Midbrain (tissue), 1 donor: ENCODE measurements at regions not wholly inside any gene's neighbourhood (a gene's known extent, or its start where the extent isn't known, plus 50 kb on each side); places are given as distances from the start of the nearest gene placed in this dataset.
A peak's percentile ranks its signal among the peaks of the same experiment; 100 is the strongest.
"Not testable (repeated sequence)": the region's sequence is repeated elsewhere in the genome, so short reads cannot be mapped to it uniquely, and the experiment has no call there.

ENCODE experiments used
- DNase-seq: peaks from one replicate; lab custom pipeline; 2025; lab: John Stamatoyannopoulos, UW

- no peak for DNase-seq
These were observed 55.1 kb downstream of the SOX9 start for GRCh38 chr17:72175787-72176515.

GRCh38 chr17:72176516-72176851 is 55.7 kb downstream of the SOX9 start:
- DNase-seq: no peak

- DNase-seq: no peak
These were observed 56.3 kb downstream of the SOX9 start for GRCh38 chr17:72176951-72177660.

- DNase-seq: no peak
These were observed 56.9 kb downstream of the SOX9 start for GRCh38 chr17:72177738-72178137.

GRCh38 chr17:72182371-72182873 is 61.6 kb downstream of the SOX9 start:
- DNase-seq: peak; percentile 52

GRCh38 chr17:72183194-72183685 is 62.4 kb downstream of the SOX9 start:
- no peak for DNase-seq

GRCh38 chr17:72184805-72185204 is 64.0 kb downstream of the SOX9 start:
- DNase-seq: no peak

GRCh38 chr17:72185564-72185963 is 64.7 kb downstream of the SOX9 start:
- no peak for DNase-seq

- DNase-seq: no peak
These were observed 66.7 kb downstream of the SOX9 start for GRCh38 chr17:72187556-72187955.

GRCh38 chr17:72188801-72189200 is 68.0 kb downstream of the SOX9 start:
- DNase-seq: no peak

- DNase-seq: no peak
These were observed 69.2 kb downstream of the SOX9 start for GRCh38 chr17:72189768-72190593.

- DNase-seq: no peak
These were observed 70.5 kb downstream of the SOX9 start for GRCh38 chr17:72191356-72191755.

- no peak for DNase-seq
These were observed 71.3 kb downstream of the SOX9 start for GRCh38 chr17:72191921-72192799.

- DNase-seq: no peak
These were observed 72.0 kb downstream of the SOX9 start for GRCh38 chr17:72192800-72193192.

GRCh38 chr17:72193391-72194106 is 72.7 kb downstream of the SOX9 start:
- no peak for DNase-seq

GRCh38 chr17:72194107-72194440 is 73.3 kb downstream of the SOX9 start:
- not testable (repeated sequence) for DNase-seq

GRCh38 chr17:72199256-72199655 is 78.4 kb downstream of the SOX9 start:
- DNase-seq: no peak

GRCh38 chr17:72204742-72205141 is 83.9 kb downstream of the SOX9 start:
- DNase-seq: no peak

GRCh38 chr17:72205357-72205756 is 84.5 kb downstream of the SOX9 start:
- DNase-seq: peak; percentile 19

- no peak for DNase-seq
These were observed 85.0 kb downstream of the SOX9 start for GRCh38 chr17:72205822-72206221.

GRCh38 chr17:72206376-72206775 is 85.6 kb downstream of the SOX9 start:
- no peak for DNase-seq
